ENCODE measurements at regions not wholly inside any gene's neighbourhood (a gene's known extent, or its start where the extent isn't known, plus 50 kb on each side); places are given as distances from the start of the nearest gene placed in this dataset.

DNA sequence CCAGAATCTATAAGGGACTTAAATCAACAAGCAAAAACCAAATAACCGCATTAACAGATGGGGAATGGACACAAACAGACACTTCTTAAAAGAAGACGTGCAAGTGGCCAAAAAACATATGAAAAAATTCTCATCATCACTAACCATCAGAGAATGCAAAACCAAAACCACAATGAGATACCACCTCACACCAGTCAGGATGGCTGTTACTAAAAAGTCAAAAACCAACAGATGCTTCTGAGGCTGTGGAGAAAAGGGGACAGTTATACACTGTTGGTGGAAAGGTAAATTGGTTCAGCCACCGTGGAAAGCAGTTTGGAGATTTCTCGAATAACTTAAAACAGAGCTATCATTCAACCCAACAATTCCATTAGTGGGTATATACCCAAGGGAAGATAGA, 124.9 kb upstream of the OLIG2 start (continued):
- TF ChIP-seq CHD2 (IDR thresholded peaks at IDR 0.05; ENCODE audit: low read length): no peak
- no peak for TF ChIP-seq HDAC6 (IDR thresholded peaks at IDR 0.05; ENCODE audit: low read depth, low read length)
- TF ChIP-seq TAF7 (optimal IDR thresholded peaks at IDR 0.05; ENCODE audit: borderline replicate concordance, low read depth, low read length): no peak
